PC-3 (cell line): ENCODE measurements at regions not wholly inside any gene's neighbourhood (a gene's known extent, or its start where the extent isn't known, plus 50 kb on each side); places are given as distances from the start of the nearest gene placed in this dataset.

Source experiments
- CTCF ChIP-seq: fragments of 300-600 bp; sonication (generic); conservative IDR thresholded peaks from 2 replicates; pipeline ENCODE4 v1.5.1; 2017; ENCODE audit warnings: antibody characterized with exemption, low read depth, mild to moderate bottlenecking, low read length
- EZH2phosphoT487 ChIP-seq: fragments of 300-600 bp; sonication (generic); IDR thresholded peaks from 2 replicates; pipeline ENCODE4 v1.6.1; 2018; ENCODE audit warnings: mild to moderate bottlenecking, antibody characterized with exemption, low read length, borderline replicate concordance

- no peak for TF ChIP-seq CTCF
- no peak for TF ChIP-seq EZH2phosphoT487
These were observed 541.0 kb downstream of the TNS3 start for GRCh38 chr7:47040795-47041347.
